SK-N-SH treated with all-trans-retinoic acid at 6 μM for 48 hours (cell line): ENCODE measurements at regions not wholly inside any gene's neighbourhood (a gene's known extent, or its start where the extent isn't known, plus 50 kb on each side); places are given as distances from the start of the nearest gene placed in this dataset.

Experiments used
- ATAC-seq: fragments of 200-7000 bp; cut with Tn5 transposase; 3 replicates; pipeline ENCODE4 v1.9.1; 2020; ENCODE audit warnings: mild to moderate bottlenecking, moderate library complexity
- ARNTL ChIP-seq: fragments of 450-650 bp; formaldehyde crosslinking; IDR thresholded peaks from 2 replicates; pipeline ENCODE4 v1.5.0; 2020; ENCODE audit warnings: low read depth, mild to moderate bottlenecking, moderate library complexity, borderline replicate concordance
- BACH2 ChIP-seq: fragments of 250-450 bp; sonication (Bioruptor Pico); IDR thresholded peaks from 2 replicates; pipeline ENCODE4 v1.9.0; 2021; ENCODE audit warnings: mild to moderate bottlenecking, borderline replicate concordance
- CSDC2 ChIP-seq: fragments of 250-450 bp; sonication (Bioruptor Pico); IDR thresholded peaks from 2 replicates; pipeline ENCODE4 v1.5.0; 2020; ENCODE audit warnings: mild to moderate bottlenecking, moderate library complexity
- GLIS3 ChIP-seq: fragments of 250-450 bp; sonication (Bioruptor Pico); IDR thresholded peaks from 2 replicates; pipeline ENCODE4 v1.5.0; 2020; ENCODE audit warnings: mild to moderate bottlenecking, moderate library complexity
- ISL1 ChIP-seq: fragments of 250-450 bp; sonication (Bioruptor Pico); IDR thresholded peaks from 2 replicates; pipeline ENCODE4 v2.1.2; 2022; ENCODE audit warnings: mild to moderate bottlenecking, moderate library complexity
- OSR1 ChIP-seq: fragments of 250-450 bp; sonication (Bioruptor Pico); IDR thresholded peaks from 2 replicates; pipeline ENCODE4 v1.8.0; 2022; ENCODE audit warnings: moderate library complexity, mild to moderate bottlenecking, inconsistent platforms
- PPARA ChIP-seq: fragments of 250-450 bp; sonication (Bioruptor Pico); IDR thresholded peaks from 2 replicates; pipeline ENCODE4 v1.5.0; 2020; ENCODE audit warnings: mild to moderate bottlenecking, borderline replicate concordance
- RARB ChIP-seq: fragments of 250-450 bp; sonication (Bioruptor Pico); IDR thresholded peaks from 2 replicates; pipeline ENCODE4 v1.8.0; 2021; ENCODE audit warnings: mild to moderate bottlenecking, moderate library complexity
- SNAI2 ChIP-seq: fragments of 250-450 bp; sonication (Bioruptor Pico); IDR thresholded peaks from 2 replicates; pipeline ENCODE4 v1.5.0; 2020; ENCODE audit warnings: mild to moderate bottlenecking, moderate library complexity
- TCF4 ChIP-seq: fragments of 250-450 bp; sonication (Bioruptor Pico); IDR thresholded peaks from 2 replicates; pipeline ENCODE4 v1.8.0; 2021; ENCODE audit warnings: mild to moderate bottlenecking, moderate library complexity, borderline replicate concordance
- TOX ChIP-seq: fragments of 250-450 bp; sonication (Bioruptor Pico); IDR thresholded peaks from 2 replicates; pipeline ENCODE4 v1.8.0; 2021; ENCODE audit warnings: mild to moderate bottlenecking, moderate library complexity, borderline replicate concordance
- ZC3H10 ChIP-seq: fragments of 250-450 bp; sonication (Bioruptor Pico); IDR thresholded peaks from 2 replicates; pipeline ENCODE4 v1.5.1; 2021; ENCODE audit warnings: mild to moderate bottlenecking, moderate library complexity
- ZFP30 ChIP-seq: fragments of 450-650 bp; formaldehyde crosslinking; IDR thresholded peaks from 2 replicates; pipeline ENCODE4 v1.5.0; 2022; ENCODE audit warnings: mild to moderate bottlenecking, moderate library complexity
- ZNF70 ChIP-seq: fragments of 450-650 bp; formaldehyde crosslinking; IDR thresholded peaks from 2 replicates; pipeline ENCODE4 v1.5.0; 2020; ENCODE audit warnings: mild to moderate bottlenecking, moderate library complexity
- ZNF8 ChIP-seq: fragments of 450-650 bp; formaldehyde crosslinking; IDR thresholded peaks from 2 replicates; pipeline ENCODE4 v1.5.0; 2020; ENCODE audit warnings: mild to moderate bottlenecking, moderate library complexity
- TF ChIP-seq, protein P1 (sequence below): fragments of 250-450 bp; sonication (Bioruptor Pico); IDR thresholded peaks from 2 replicates; pipeline ENCODE4 v1.5.1; 2020; ENCODE audit warnings: low read depth, mild to moderate bottlenecking, moderate library complexity
- TF ChIP-seq, protein P2 (sequence below): fragments of 250-450 bp; sonication (Bioruptor Pico); IDR thresholded peaks from 2 replicates; pipeline ENCODE4 v1.5.0; 2020; ENCODE audit warnings: mild to moderate bottlenecking, moderate library complexity
- TF ChIP-seq, protein P3 (sequence below): fragments of 250-450 bp; sonication (Bioruptor Pico); IDR thresholded peaks from 2 replicates; pipeline ENCODE4 v1.5.1; 2021; ENCODE audit warnings: mild to moderate bottlenecking, moderate library complexity
- TF ChIP-seq, protein P4 (sequence below): fragments of 250-450 bp; sonication (Bioruptor Pico); IDR thresholded peaks from 2 replicates; pipeline ENCODE4 v1.8.0; 2021; ENCODE audit warnings: low read depth, mild to moderate bottlenecking, moderate library complexity, borderline replicate concordance
- TF ChIP-seq, protein P5 (sequence below): fragments of 250-450 bp; sonication (Bioruptor Pico); IDR thresholded peaks from 2 replicates; pipeline ENCODE4 v1.8.0; 2020; ENCODE audit warnings: mild to moderate bottlenecking, moderate library complexity, borderline replicate concordance

DNA sequence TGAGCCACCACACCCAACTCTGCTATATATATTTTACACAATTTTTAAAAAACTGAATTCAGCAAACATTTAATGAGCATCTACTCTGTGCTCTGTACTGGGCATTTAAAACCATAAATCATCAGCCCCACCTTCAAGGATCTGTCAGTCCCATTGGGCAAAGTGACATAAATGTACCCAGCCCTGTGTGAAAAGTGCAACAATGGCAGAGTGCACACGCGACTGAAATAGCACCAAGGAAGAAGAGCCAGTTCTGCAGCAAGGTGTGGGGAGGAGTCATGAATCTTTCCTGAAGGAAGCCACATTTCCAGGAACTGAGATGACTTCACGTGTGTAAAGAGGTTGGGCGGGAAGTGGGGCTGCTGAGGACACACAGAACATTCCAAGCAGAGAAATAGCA, 111.5 kb upstream of the ATP6AP2 start:
- ATAC-seq = no peak
- TF ChIP-seq, protein P1, sequence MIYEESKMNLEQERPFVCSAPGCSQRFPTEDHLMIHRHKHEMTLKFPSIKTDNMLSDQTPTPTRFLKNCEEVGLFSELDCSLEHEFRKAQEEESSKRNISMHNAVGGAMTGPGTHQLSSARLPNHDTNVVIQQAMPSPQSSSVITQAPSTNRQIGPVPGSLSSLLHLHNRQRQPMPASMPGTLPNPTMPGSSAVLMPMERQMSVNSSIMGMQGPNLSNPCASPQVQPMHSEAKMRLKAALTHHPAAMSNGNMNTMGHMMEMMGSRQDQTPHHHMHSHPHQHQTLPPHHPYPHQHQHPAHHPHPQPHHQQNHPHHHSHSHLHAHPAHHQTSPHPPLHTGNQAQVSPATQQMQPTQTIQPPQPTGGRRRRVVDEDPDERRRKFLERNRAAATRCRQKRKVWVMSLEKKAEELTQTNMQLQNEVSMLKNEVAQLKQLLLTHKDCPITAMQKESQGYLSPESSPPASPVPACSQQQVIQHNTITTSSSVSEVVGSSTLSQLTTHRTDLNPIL = no peak
- TF ChIP-seq ISL1 (CRISPR knock-in tag) (no peak), RARB (CRISPR knock-in tag) (no peak)

DNA sequence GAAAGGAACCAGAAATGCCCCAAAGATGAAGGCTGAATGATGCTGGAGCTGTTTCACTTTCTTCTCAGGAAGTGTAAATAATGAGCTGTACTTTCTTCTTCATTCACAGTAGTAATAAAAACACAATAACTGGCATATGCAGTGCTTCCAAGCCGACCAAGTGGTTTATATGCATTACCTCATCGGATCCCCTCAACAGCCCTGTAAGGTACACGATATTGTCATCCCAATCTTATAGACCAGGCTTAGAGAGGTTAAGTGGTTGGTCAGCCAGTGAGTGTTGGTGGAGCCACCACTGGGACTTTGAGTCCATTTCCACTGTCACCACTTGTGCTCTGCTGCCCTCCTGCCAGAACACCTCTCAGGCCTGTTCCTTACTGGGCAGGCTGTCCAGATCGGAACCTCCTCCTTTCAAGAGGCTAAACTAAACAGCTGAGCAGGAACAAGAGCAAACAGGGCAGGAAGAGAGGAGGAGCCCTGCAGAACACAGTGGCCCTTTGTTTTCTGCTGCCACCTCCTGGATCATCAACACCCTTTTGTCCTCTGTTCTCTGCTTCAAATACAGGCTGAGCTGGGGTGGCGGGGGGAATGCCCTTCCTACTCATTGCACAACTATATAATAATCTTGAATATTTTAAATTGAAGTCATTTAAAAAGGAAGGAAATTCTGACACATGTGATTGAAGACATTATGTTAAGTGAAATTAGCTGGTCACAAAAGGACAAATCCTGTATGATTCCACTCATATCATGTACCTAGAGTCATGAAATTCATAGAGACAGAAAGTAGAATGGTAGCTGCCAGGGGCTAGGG, 112.5 kb upstream of the ATP6AP2 start:
- TF ChIP-seq SNAI2 (CRISPR knock-in tag) (no peak), ZNF70 (CRISPR knock-in tag) (peak; percentile 49; the same call in 1 of the 2 replicates)
- TF ChIP-seq, protein P2, sequence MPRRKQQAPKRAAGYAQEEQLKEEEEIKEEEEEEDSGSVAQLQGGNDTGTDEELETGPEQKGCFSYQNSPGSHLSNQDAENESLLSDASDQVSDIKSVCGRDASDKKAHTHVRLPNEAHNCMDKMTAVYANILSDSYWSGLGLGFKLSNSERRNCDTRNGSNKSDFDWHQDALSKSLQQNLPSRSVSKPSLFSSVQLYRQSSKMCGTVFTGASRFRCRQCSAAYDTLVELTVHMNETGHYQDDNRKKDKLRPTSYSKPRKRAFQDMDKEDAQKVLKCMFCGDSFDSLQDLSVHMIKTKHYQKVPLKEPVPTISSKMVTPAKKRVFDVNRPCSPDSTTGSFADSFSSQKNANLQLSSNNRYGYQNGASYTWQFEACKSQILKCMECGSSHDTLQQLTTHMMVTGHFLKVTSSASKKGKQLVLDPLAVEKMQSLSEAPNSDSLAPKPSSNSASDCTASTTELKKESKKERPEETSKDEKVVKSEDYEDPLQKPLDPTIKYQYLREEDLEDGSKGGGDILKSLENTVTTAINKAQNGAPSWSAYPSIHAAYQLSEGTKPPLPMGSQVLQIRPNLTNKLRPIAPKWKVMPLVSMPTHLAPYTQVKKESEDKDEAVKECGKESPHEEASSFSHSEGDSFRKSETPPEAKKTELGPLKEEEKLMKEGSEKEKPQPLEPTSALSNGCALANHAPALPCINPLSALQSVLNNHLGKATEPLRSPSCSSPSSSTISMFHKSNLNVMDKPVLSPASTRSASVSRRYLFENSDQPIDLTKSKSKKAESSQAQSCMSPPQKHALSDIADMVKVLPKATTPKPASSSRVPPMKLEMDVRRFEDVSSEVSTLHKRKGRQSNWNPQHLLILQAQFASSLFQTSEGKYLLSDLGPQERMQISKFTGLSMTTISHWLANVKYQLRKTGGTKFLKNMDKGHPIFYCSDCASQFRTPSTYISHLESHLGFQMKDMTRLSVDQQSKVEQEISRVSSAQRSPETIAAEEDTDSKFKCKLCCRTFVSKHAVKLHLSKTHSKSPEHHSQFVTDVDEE (CRISPR knock-in tag) = 0 out of 2 replicates have a peak, but pooled peaks have one; percentile 34
- TF ChIP-seq, all 23 proteins: peak for 2
- ATAC-seq = peak; percentile 57

DNA sequence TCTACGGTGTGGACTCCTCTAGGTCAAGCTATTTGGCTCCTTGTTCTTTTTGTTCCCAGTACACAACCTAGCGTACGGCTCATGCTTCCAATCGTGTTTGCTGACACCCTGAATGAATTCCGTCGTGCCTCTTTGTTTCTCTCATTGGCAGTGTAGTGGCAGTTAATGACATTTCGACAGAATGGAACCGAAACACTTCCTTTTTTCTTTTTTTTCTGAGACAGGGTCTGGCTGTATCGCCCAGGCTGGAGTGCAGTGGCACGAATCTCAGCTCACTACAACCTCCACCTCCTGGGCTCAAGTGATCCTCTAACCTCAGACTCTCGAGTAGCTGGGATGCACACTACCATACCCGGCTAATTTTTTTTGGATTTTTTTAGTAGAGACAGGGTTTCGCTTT, 113.3 kb upstream of the ATP6AP2 start:
- no peak for ATAC-seq
- no peak for TF ChIP-seq ZNF8 (CRISPR knock-in tag)
- TF ChIP-seq, protein P3, sequence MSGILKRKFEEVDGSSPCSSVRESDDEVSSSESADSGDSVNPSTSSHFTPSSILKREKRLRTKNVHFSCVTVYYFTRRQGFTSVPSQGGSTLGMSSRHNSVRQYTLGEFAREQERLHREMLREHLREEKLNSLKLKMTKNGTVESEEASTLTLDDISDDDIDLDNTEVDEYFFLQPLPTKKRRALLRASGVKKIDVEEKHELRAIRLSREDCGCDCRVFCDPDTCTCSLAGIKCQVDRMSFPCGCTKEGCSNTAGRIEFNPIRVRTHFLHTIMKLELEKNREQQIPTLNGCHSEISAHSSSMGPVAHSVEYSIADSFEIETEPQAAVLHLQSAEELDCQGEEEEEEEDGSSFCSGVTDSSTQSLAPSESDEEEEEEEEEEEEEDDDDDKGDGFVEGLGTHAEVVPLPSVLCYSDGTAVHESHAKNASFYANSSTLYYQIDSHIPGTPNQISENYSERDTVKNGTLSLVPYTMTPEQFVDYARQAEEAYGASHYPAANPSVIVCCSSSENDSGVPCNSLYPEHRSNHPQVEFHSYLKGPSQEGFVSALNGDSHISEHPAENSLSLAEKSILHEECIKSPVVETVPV (CRISPR knock-in tag) = no peak
- no peak for TF ChIP-seq PPARA (CRISPR knock-in tag)
- TF ChIP-seq, protein P4, sequence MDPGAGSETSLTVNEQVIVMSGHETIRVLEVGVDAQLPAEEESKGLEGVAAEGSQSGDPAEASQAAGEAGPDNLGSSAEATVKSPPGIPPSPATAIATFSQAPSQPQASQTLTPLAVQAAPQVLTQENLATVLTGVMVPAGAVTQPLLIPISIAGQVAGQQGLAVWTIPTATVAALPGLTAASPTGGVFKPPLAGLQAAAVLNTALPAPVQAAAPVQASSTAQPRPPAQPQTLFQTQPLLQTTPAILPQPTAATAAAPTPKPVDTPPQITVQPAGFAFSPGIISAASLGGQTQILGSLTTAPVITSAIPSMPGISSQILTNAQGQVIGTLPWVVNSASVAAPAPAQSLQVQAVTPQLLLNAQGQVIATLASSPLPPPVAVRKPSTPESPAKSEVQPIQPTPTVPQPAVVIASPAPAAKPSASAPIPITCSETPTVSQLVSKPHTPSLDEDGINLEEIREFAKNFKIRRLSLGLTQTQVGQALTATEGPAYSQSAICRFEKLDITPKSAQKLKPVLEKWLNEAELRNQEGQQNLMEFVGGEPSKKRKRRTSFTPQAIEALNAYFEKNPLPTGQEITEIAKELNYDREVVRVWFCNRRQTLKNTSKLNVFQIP = no peak
- no peak for TF ChIP-seq ZC3H10 (CRISPR knock-in tag)
- no peak for TF ChIP-seq ARNTL (CRISPR knock-in tag)
- no peak for TF ChIP-seq TOX (CRISPR knock-in tag)
- no peak for TF ChIP-seq ZFP30 (CRISPR knock-in tag)
- no peak for TF ChIP-seq OSR1
- TF ChIP-seq GLIS3 (CRISPR knock-in tag) = no peak
- no peak for TF ChIP-seq RARB (CRISPR knock-in tag)
- no peak for TF ChIP-seq TCF4 (CRISPR knock-in tag)

DNA sequence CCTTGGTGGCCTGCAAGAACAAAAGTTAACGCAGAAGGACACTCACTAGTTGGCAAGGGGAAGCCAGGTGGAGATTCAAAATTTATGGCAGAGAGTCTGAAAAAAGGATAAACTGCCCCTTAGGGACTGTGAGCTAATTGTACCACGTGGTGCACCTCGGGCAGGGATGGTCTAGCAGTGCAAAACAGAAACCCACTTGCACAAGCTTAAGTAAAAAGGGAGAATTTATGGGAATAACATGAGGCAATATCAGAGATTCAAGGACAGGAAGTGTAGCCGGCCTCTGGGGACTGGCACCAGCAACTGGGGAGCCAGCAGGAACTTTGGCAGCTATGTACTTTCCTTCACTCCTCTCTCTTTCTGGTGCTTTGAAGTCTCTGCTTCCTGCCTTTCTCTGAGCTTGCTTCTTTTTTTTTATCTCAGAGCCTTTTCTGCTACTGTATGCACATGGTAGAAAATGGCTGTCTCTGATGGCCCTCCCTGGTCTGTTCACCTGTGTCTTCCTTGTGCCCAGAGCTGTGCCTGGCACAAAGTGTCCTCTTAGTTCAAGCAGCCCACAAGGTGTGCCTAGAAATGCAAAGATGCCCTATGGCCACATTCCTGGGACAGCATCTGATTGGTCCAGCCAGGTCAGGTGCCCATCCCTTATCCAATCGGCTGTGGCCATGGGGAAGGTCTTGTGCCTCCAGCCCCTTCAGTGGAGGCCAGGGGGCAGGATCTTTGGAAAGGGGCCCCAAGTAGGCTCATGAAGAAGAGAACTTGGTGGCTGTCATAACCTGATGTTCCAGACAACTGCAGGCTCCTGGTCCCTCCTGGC, 114.8 kb upstream of the ATP6AP2 start:
- TF ChIP-seq ZFP30 (CRISPR knock-in tag) (no peak), GLIS3 (CRISPR knock-in tag) (no peak), BACH2 (CRISPR knock-in tag) (no peak), RARB (CRISPR knock-in tag) (no peak), ZNF8 (CRISPR knock-in tag) (no peak), OSR1 (no peak), PPARA (CRISPR knock-in tag) (no peak), SNAI2 (CRISPR knock-in tag) (no peak), ZNF70 (CRISPR knock-in tag) (no peak), CSDC2 (CRISPR knock-in tag) (no peak), ZC3H10 (CRISPR knock-in tag) (no peak)
- TF ChIP-seq, protein P4 = no peak
- TF ChIP-seq, protein P1 = no peak
- TF ChIP-seq, protein P5, sequence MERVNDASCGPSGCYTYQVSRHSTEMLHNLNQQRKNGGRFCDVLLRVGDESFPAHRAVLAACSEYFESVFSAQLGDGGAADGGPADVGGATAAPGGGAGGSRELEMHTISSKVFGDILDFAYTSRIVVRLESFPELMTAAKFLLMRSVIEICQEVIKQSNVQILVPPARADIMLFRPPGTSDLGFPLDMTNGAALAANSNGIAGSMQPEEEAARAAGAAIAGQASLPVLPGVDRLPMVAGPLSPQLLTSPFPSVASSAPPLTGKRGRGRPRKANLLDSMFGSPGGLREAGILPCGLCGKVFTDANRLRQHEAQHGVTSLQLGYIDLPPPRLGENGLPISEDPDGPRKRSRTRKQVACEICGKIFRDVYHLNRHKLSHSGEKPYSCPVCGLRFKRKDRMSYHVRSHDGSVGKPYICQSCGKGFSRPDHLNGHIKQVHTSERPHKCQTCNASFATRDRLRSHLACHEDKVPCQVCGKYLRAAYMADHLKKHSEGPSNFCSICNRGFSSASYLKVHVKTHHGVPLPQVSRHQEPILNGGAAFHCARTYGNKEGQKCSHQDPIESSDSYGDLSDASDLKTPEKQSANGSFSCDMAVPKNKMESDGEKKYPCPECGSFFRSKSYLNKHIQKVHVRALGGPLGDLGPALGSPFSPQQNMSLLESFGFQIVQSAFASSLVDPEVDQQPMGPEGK (CRISPR knock-in tag) = no peak
- ATAC-seq = no peak
